Head of caudate nucleus (tissue), 42 donors: ENCODE measurements at regions not wholly inside any gene's neighbourhood (a gene's known extent, or its start where the extent isn't known, plus 50 kb on each side); places are given as distances from the start of the nearest gene placed in this dataset.
"Not testable (repeated sequence)": the region's sequence is repeated elsewhere in the genome, so short reads cannot be mapped to it uniquely, and the experiment has no call there.

ENCODE experiments used
- DNase-seq, 42 donors: peaks; one replicate each; pipeline versions ENCODE4 v3.0.0 to v3.0.0-alpha.2; 2020 to 2021; ENCODE audit warnings: mixed read lengths in 7 of 42
- intact Hi-C: fragments of 100-400 bp; cut with DNase I; formaldehyde crosslinking; loops from one replicate; pipeline ENCODE4 v1.15.0; 2022

DNA sequence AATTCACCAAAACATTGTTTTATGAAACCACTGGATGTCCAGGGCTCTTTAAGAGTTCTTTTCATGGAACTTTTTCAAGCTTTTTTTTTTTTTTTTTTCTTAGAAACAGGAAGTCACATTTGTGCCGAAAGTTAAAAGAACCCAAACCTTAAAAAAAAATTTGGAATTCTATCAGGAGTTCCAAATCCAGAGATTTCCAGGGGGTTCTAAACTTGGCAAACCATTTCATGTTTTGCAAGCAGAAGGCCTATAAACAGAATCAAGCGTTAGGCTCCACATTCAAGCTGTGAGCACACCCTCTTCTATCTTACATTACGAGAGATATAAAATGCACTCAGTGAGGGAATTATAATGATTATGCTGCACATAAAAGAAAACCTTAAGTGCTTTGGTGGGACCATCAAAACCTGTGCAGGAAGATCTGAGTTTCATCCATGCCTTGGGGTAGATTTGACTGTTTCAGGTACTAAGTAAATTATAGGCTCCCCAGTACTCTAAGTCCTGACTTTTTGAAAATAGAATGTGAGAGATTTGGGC is 154.8 kb upstream of the FAR2 start:
- no peak for DNase-seq
- intact Hi-C loops: no loop called here

DNA sequence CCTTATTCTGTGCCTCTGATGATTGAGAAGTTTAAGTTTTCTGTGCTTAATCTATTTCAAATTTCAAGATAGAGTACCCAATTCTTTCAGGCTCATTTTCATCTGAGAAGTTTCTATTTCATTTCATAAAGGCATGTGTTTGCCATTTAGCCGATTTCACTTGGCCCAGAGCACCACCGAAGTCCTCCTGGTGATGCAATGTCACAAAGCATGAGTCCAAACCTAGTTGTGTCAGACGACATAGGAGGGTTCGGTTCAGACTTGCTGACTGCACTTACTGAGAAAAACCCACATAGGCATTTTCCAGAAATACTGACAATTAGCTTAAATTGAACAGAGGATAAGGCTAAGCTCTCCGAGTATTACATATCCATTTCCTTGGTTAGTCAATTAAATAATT is 152.4 kb upstream of the FAR2 start:
- no peak for DNase-seq
- intact Hi-C loops: no loop called here

DNA sequence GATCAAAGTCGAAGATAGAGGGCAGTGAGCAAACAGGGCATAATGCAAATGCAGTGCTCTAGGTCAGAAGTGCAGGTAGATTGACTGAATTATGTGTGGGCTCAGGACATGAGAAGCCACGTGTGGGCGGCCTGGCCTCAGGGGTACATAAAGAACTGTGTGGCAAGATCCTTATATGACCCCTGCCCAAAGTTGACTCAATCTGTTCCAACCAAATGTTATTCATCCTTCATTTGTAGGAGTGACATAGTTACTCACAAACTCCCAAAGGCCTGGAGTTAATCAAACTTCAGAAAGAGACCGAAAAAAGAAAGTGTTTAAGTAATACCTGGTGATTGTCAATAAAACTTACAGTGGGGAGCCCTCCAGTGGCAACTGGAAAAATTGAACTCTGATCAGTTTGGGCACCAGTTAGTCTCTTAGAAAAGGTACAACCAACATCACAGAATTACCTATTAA is 150.4 kb upstream of the FAR2 start:
- peak in 29 of 42 donors; percentile 9 to 68 (median 39) for DNase-seq
- intact Hi-C loops: no loop called here

DNA sequence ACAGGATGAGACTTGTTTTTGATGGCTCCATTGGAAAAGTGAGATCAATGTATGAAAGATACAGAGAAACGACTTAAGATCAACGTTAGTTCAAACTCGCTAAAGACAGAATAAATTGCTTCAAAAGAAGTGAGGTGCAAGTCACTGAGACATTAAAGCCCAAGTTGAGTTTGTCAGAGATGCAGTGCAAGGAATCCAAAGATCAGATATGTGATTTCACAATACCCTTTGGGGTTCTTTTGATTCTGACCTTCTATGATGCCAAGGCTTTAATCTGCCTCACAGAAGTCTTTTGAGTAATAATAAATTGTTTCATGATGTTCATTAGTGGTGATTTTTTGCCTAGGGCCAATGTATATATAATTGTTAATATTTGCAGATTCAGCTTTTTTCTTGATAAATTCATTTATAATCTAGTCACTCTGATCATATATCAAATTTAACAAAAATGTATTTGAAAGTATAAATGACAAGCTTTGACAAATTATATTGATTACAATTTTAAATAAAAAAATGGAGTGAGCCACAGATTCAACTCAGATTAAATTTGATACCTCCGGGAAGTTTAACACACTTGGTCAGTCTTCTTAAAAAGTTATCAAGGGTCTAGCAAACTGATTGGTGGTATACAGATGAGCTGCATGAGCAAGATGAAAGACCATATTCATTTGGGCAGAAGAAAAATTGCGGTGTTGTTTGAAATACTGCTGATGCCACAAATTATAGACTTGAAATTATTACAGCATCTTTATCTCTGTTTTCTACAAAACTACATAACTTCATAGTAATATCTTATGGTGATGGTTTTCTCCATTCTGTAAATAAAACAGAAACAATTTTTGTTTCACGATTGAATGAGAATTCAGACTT is 144.8 kb upstream of the FAR2 start:
- intact Hi-C loops: no loop called here

DNA sequence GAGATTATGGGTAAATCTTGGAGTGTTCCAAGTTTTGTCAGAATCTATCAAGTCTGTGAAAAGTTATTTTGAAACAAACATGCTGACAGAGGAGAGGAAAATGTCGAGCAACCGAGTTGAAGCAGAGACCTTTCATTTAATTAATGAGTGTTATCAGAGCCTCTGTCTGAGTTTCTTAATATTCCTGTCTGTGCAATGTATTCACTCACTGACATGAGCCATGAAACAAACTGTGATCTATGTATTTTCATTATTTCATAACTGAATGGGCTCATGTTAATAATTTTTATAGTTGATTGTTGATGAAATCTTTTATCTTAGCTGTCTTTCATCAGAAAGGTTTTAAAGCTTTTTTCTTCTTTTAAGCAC is 144.2 kb upstream of the FAR2 start:
- intact Hi-C loops: no loop called here
- no peak for DNase-seq

More for the DNA sequence above, 144.8 kb upstream of the FAR2 start:
- DNase-seq: no peak

DNA sequence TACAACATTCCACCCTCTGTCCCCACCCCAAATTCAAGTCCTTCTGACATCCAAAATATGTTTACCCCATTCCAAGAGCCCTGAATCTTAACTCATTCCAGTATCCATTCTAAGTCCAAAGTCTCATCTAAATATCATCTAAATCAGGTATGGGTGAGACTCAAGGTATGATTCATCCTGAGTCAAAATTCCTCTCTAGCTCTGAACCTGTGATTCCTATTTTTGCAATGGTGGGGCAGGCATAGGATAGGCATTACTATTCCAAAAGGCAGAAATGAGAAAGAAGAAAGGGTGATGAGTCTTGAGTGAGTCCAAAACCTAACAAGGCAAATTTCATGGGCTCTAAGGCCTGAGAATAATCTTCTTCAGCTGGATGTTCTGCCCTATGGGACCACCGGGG is 140.3 kb upstream of the FAR2 start:
- no peak for DNase-seq
- intact Hi-C loops: no loop called here

DNA sequence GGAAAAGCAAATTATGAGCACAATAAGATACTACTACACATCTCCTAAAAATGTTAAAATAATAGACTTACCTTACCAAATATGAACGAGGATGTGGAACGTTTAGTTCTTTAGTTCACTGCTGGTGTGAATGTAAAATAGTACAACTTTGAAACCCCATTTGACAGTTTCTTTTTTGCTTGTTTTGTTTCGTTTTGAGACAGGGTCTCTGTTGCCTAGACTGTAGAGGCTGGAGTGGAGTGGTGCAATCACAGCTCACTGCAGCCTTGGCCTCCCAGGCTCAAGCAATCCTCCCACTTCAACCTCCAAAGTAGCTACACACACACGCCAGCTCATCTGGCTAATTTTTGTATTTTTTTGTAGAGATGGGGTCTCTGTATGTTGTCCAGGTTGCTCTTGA is 136.4 kb upstream of the FAR2 start:
- intact Hi-C loops: no loop called here

DNA sequence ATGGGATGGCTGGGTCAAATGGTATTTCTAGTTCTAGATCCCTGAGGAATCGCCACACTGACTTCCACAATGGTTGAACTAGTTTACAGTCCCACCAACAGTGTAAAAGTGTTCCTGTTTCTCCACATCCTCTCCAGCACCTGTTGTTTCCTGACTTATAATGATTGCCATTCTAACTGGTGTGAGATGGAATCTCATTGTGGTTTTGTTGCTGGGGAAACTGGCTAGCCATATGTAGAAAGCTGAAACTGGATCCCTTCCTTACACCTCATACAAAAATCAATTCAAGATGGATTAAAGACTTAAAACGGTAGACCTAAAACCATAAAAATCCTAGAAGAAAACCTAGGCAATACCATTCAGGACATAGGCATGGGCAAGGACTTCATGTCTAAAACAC is 131.5 kb upstream of the FAR2 start:
- intact Hi-C loops, DNase-seq: not testable (repeated sequence)

More for the DNA sequence above, 136.4 kb upstream of the FAR2 start:
- no peak for DNase-seq

DNA sequence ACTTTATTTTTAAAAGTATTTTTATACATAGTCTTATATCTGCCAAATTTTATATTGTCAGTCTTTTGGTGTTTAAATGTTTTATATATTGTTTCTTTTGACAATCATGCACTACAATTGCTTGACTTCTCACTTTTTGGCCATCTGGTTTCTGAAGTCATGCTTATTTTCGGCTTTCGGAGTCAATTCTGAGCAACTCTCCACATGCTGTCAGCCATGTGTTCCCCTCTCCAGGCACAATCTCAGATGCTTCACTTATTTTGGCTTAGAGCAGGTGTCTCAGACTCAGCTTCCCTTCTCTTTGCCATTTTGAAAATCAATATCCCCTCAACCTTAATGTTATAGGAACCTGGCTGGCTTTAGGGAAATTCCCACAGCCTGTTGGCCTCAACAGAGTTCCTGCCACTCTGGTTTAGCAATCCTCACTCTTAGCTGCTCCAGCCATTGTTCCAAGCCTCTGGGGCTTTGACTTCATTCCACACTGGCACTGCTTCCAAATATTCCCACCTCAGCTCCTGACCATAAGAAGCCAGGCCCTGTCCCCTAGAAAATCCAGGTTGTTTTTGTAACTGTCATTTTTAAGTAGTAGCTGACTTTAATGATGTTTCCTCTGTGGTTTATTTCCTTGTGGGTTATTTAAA is 125.5 kb upstream of the FAR2 start:
- intact Hi-C loops: no loop called here
- no peak for DNase-seq

DNA sequence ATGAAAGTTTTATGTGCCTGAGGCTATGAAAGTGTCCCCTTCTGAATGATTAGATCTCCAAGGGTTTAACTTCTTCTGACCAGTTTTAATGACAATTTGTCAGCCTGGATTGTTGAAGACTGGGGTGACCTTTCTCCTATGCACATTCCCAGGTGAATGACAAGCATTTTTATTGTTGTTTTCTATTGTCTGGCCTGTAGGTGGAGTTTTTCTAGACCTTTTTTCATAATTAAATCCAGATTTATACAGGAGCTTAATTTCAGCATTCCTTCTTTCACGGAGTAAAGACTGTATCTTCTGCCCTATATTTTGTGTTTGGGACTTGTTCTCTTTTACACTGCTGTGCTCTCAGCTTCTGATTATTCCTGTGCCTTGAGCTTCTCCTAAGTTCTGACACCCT is 125.0 kb upstream of the FAR2 start:
- no peak for DNase-seq
- intact Hi-C loops: no loop called here

DNA sequence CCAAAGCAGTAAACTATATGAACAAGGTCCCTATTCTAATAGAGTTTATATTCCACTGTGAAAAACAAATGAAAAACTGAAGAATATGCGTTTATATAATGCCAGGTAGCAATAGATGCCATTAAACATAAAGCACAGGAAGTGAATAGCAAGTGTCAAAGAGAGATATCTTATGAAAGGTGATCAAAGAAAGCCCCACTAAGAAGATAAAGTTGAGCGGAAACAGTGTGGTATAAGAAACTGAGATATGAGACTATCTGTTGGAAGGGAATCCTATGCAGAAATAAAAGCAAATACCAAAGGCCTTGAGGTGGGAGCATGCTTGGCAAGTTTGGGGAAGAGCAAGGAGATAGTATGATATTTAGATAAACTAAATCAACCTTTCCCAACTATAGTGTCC is 123.1 kb upstream of the FAR2 start:
- intact Hi-C loops: no loop called here
- no peak for DNase-seq

DNA sequence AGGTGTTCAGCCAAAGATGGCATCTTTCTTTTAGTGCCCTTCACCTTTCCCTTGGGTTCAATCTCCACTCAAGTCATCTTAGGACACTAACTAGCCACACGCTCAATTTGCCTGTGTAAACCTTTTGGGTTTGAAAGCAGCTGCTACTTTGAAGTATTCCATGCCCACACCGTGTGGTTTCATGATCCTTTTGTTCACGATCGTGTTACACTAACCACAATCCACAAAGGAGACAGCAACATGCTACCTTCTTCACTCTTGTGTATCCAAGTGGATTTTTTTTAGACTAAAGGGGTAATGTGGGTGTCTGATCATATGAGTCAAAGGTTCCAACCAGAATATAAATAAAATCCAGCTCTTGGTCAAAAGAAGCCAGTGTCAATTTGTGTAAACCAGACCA is 122.7 kb upstream of the FAR2 start:
- no peak for DNase-seq
- intact Hi-C loops: no loop called here

DNA sequence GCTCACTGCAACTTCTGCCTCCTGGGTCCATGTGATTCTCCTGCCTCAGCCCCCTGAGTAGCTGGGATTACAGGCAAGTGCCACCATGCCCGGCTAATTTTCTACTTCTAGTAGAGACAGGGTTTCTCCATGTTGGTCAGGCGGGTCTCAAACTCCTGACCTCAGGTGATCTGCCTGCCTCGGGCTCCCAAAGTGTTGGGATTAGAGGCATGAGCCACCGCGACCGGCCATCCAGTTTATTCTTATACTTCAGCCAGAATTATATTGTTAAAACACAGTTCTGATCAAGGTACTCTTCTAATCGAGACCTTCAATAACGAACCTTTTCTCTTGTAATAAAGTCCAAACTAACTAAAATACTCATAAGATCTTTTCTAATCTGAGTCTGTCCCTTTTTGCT is 119.6 kb upstream of the FAR2 start:
- intact Hi-C loops, DNase-seq: not testable (repeated sequence)

DNA sequence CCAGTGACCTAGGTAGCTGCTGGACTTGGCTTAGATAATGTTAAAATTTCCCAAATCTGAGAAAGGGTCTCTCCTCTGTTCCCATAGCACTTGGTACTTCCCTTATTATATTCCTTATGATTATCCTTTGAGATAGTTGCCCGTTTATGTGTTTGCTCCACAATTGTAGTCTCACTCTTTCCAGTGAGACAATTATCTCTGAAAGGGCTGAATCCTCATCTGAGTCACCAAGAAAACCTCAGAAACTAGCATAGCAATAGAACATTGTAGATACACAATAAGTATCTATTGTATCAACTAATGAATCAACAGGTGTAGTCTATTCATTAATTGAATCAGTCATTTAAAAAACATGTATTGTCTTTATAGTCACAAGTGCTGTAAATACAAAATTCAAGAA is 119.1 kb upstream of the FAR2 start:
- no peak for DNase-seq
- intact Hi-C loops: no loop called here

DNA sequence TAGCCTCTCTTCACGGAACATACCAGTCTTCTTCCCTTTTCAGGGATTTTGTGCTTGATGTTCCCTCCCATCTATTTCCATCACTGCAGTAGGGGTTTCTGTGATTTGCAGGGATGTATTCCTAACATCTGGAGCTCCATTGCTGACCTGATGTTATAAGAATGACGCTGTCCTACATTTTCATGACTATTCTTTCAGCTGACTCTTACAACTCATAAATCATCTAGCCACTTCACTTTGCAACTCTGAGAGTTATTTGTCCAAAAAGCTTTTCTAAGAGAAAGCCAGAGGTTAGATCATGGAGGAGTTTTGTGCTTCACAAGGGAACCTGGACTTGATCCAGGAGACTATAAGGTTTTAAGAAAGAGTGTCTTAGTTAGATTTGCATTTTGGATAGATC is 116.6 kb upstream of the FAR2 start:
- no peak for DNase-seq
- intact Hi-C loops: no loop called here

DNA sequence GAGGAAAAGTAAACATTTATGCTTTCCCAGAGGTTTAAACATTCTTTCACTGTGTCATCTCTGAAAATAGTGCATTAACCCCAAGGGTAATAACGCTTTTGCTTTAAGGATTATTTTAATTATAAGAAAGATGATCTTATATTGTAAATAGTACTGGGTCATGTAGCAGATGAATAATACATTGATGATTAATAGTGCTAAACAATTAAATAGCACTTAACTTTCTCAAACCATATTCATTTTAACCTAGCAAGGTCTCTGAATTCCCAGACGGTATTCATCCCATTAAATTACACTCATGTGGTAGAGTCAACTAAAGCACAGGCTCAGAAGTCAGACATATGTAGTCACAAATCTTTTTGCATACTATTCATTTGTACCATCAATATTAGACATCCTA is 115.6 kb upstream of the FAR2 start:
- intact Hi-C loops: no loop called here
- DNase-seq: no peak

DNA sequence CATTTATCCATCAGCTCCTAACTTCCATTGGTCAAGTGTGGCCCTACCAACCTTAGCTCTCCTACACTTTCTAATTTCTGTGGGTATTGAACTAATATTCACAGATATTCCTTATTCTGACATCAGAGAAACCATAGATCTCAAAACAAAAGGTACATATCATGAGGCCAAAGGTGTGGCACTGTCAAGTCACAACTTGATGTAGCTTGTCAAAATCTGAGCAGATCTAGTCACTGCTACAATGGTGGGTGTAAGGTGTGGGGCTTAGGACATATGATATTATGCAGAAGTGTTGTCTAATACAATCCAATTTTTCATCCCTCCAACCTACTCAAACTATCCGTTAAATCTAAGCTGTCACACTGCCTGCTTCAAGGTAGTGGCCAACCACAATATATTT is 114.0 kb upstream of the FAR2 start:
- intact Hi-C loops: no loop called here
- DNase-seq: no peak

DNA sequence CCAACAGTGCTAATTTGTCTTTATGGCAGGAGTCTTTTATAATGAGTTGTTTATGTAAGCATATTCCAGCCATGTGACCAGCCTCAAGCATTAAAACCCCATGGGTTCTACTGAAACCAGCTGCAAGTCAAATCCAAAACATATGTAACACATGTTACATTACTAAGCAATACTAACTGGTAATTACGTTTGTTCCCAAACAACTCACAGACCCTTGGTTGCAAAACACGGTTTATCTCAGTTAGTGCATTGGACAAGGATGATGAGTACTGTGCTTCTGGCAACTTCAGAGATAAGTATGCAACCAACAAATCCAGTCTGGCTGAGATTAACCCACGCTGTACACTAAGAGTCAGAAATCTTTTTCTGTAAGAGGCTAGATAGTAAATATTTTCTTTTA is 110.1 kb upstream of the FAR2 start:
- intact Hi-C loops: no loop called here
- no peak for DNase-seq

DNA sequence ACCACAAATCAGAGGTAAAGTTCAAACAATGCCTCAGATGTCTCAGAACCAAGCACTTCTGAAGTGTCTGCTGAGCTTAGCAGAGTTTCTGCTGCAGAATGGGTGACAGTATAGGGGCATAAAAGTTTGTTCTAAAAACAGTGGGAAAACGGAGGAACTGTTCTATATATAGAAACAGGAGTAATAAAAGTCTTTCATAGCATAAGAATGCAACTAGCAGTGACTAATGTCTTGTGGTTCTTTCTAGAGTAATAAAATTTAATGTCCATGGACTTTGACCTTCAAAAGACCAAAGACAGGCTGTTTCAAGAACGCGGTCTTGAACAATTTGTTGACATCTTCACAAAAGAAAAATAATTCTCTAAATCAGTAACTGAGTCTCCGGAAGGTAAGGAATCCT is 107.5 kb upstream of the FAR2 start:
- intact Hi-C loops: no loop called here
- no peak for DNase-seq

DNA sequence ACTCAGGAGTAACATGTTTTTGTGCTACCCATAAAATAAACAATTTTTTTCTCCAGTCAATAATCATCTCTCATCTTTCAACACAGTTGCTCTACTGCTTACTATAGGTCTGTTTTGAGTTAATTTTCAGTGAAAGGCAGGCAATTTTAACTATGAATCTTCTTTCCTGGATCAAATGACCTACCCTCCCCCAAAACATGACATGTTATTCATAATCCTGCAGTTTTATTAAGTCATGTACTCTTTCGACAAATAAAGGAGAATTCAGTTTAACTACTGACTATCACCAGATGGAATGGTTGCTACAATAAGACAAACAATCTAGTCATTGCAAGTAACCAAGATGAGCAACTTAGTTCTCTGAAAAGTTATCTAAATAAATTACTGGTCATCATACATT is 106.0 kb upstream of the FAR2 start:
- intact Hi-C loops: no loop called here
- DNase-seq: no peak

DNA sequence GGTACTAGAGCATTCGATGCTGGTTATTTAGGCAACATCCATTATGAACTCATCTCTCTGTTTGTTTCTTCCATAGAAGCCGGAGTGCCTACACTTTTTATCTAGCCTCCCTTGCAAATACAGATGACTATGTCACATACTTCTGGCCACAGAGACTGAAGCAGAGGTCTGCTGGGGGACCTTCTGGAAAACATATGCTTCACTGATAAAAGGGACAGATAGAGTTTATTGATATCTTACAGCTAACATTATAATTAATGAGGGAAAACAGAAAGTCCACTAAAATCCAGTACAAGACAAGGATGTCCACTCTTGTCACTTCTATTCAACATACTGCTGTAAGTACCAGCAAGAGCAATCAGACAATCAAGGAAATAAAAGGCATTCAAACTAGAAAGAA is 104.3 kb upstream of the FAR2 start:
- intact Hi-C loops: no loop called here
- DNase-seq: no peak
